ENCODE measurements at regions not wholly inside any gene's neighbourhood (a gene's known extent, or its start where the extent isn't known, plus 50 kb on each side); places are given as distances from the start of the nearest gene placed in this dataset.
"Not testable (repeated sequence)": the region's sequence is repeated elsewhere in the genome, so short reads cannot be mapped to it uniquely, and the experiment has no call there.

GRCh38 chr16:76123966-76124365 lies 153.2 kb upstream of the CNTNAP4 start:
- no peak overlapping the region for H3K27ac ChIP-seq

GRCh38 chr16:76125871-76126270 lies 151.3 kb upstream of the CNTNAP4 start:
- H3K27ac ChIP-seq, result no peak overlapping the region
- no peak overlapping the region for H3K4me3 ChIP-seq

More at GRCh38 chr16:76123966-76124365, 153.2 kb upstream of the CNTNAP4 start:
- no peak overlapping the region for H3K4me3 ChIP-seq

GRCh38 chr16:76138056-76138455 lies 139.1 kb upstream of the CNTNAP4 start:
- not testable (repeated sequence) for H3K4me3 ChIP-seq, H3K27ac ChIP-seq

- no peak overlapping the region for H3K4me3 ChIP-seq
- H3K27ac ChIP-seq, result no peak overlapping the region
Measured at GRCh38 chr16:76157629-76158028, 119.6 kb upstream of the CNTNAP4 start.

- no peak overlapping the region for H3K27ac ChIP-seq
- no peak overlapping the region for H3K4me3 ChIP-seq
Measured at GRCh38 chr16:76162046-76162445, 115.2 kb upstream of the CNTNAP4 start.

GRCh38 chr16:76164970-76165558 lies 112.1 kb upstream of the CNTNAP4 start:
- Histone ChIP-seq H3K4me3 (no peak overlapping the region), H3K27ac (no peak overlapping the region)

- Histone ChIP-seq H3K27ac (no peak overlapping the region), H3K4me3 (no peak overlapping the region)
Measured at GRCh38 chr16:76175718-76176117, 101.5 kb upstream of the CNTNAP4 start.

- no peak overlapping the region for H3K4me3 ChIP-seq
- H3K27ac ChIP-seq, result no peak overlapping the region
Measured at GRCh38 chr16:76176153-76176552, 101.0 kb upstream of the CNTNAP4 start.

GRCh38 chr16:76176616-76177015 lies 100.6 kb upstream of the CNTNAP4 start:
- no peak overlapping the region for H3K27ac ChIP-seq
- no peak overlapping the region for H3K4me3 ChIP-seq

- no peak overlapping the region for H3K27ac ChIP-seq
- H3K4me3 ChIP-seq, result no peak overlapping the region
Measured at GRCh38 chr16:76182041-76182635, 95.1 kb upstream of the CNTNAP4 start.

GRCh38 chr16:76183647-76184046 lies 93.6 kb upstream of the CNTNAP4 start:
- H3K27ac ChIP-seq, result no peak overlapping the region
- H3K4me3 ChIP-seq, result no peak overlapping the region

GRCh38 chr16:76190057-76190456 lies 87.1 kb upstream of the CNTNAP4 start:
- Histone ChIP-seq H3K4me3 (no peak overlapping the region), H3K27ac (no peak overlapping the region)

- Histone ChIP-seq H3K4me3 (no peak overlapping the region), H3K27ac (no peak overlapping the region)
Measured at GRCh38 chr16:76190480-76190879, 86.7 kb upstream of the CNTNAP4 start.

GRCh38 chr16:76193906-76194615 lies 83.1 kb upstream of the CNTNAP4 start:
- H3K4me3 ChIP-seq, result no peak overlapping the region
- H3K27ac ChIP-seq, result peak overlapping the region in 7 of 21 experiments; percentile 5 to 40 (median 29)

GRCh38 chr16:76194616-76195015 lies 82.6 kb upstream of the CNTNAP4 start:
- Histone ChIP-seq H3K27ac (peak overlapping the region in 5 of 21 experiments; percentile 5 to 40 (median 29)), H3K4me3 (no peak overlapping the region)

- no peak overlapping the region for H3K27ac ChIP-seq
- no peak overlapping the region for H3K4me3 ChIP-seq
Measured at GRCh38 chr16:76195056-76195455, 82.1 kb upstream of the CNTNAP4 start.

- Histone ChIP-seq H3K4me3 (no peak overlapping the region), H3K27ac (no peak overlapping the region)
Measured at GRCh38 chr16:76195648-76196047, 81.6 kb upstream of the CNTNAP4 start.

- no peak overlapping the region for H3K27ac ChIP-seq
- no peak overlapping the region for H3K4me3 ChIP-seq
Measured at GRCh38 chr16:76197900-76198299, 79.3 kb upstream of the CNTNAP4 start.

- no peak overlapping the region for H3K27ac ChIP-seq
Measured at GRCh38 chr16:76199681-76200220, 77.5 kb upstream of the CNTNAP4 start.

GRCh38 chr16:76201385-76201784 lies 75.8 kb upstream of the CNTNAP4 start:
- Histone ChIP-seq H3K27ac (no peak overlapping the region), H3K4me3 (no peak overlapping the region)

More at GRCh38 chr16:76199681-76200220, 77.5 kb upstream of the CNTNAP4 start:
- H3K4me3 ChIP-seq, result no peak overlapping the region

GRCh38 chr16:76204249-76204648 lies 73.0 kb upstream of the CNTNAP4 start:
- Histone ChIP-seq H3K27ac (no peak overlapping the region), H3K4me3 (no peak overlapping the region)

Measured in skin epidermis (tissue), 12 donors.